UCSD-AML1 (cell line): ENCODE measurements at regions not wholly inside any gene's neighbourhood (a gene's known extent, or its start where the extent isn't known, plus 50 kb on each side); places are given as distances from the start of the nearest gene placed in this dataset.

Source experiments
- DNase-seq: peaks from one replicate; lab custom pipeline; 2025; ENCODE audit not compliant: unreplicated experiment; lab: John Stamatoyannopoulos, UW

DNA sequence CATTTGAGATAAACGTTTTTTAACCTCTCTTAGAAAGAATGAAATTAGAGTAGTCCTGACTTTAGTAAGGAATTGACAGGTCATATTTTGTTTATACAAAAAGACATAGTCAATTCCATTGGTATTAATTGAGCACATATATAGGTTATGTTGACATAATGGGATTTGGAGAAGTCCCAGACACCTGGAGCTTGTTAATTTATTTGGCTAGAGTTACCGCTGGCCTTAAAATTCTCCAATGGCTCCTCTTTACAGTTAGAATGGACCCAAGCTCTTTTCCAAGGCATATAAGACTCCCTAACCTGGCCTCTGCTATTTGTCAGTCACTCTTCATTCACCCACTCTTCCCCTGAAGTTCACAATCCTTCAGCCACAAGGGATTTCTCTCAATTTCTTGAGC, 221.3 kb downstream of the CBLN4 start:
- no peak for DNase-seq

DNA sequence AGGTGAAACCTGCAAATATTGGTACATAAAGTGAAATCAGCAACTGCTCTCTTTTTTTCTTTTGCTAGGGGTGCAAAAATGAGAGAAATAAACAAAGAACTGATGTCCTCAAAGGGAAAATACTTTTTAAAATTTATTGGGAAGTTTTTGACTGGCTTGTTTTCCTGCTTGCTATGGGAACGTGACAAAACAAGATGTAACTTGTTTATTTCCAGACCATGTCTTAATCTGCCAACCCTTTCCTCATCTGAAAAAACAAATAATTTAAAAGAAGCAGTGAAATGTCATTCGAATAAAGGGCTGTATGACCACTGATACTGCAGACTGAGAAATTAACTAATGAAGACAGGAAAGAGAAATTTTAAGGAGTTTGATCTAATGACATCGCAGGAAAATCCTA, 221.9 kb downstream of the CBLN4 start:
- no peak for DNase-seq

DNA sequence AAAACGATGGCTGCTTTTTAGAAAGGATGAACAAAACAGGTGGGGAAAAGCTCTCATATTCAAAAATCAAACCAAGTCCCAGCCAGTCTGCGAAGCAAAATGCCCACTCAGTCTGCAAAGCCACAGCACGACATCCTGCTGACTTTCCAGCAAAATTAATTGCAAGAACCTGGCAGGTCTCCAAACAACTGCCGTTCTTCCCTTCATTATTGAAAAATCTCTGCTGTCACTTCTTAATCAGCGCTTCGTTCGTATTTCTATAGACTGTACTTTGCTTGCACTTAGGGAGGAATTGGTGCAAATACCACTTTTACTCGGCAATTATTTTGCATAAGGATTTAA, 222.4 kb downstream of the CBLN4 start:
- DNase-seq, result no peak

DNA sequence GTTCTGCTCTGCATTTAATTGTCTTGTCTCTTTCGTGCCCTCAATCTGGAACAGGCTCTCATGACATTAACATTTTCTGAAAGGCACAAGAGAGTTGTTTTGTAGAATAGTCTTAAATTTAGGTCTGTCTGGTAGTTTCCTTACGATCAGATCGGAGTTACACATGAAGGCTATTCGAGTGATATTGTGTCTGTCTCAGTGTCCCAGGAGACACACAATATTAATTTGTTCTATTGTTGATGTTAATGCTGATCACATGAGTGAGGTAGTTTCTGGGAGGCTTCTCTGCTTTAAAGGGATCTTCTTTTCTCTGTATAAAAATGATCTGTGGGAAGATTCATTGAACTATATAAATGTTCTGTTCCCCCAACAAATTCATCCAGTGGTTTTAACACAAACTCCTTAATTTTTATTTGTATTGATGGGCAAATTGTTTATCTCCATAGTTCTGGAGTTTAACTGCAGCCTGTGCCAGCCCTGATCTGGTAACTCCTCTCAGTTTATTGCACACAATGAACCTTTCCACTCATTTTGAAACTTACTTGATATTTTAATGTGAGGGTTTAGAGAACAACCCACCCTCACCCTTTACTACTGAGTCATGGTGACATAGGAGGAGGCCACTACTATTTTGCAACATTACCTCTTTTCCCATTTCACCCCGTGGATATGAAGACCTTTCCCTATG, 223.0 kb downstream of the CBLN4 start:
- DNase-seq, result no peak

DNA sequence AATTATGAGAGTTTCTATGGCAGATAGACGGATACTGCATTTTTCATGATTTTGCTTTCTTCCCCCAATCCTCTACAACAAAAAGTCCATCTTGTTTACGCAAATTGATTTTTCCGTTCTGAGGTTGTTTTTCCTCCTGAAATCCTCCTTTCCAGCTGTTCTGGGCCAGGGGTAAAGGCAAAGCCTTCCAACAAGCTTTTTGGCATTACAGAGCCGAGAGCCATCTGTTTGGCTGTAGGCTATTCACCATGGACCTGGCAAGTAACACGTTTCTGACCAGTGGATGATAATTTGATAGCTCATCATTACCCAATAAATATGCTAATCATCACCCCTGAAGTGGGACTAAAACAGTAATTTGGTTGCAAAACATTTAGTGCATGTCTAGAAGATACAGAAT, 226.5 kb downstream of the CBLN4 start:
- DNase-seq, result no peak

DNA sequence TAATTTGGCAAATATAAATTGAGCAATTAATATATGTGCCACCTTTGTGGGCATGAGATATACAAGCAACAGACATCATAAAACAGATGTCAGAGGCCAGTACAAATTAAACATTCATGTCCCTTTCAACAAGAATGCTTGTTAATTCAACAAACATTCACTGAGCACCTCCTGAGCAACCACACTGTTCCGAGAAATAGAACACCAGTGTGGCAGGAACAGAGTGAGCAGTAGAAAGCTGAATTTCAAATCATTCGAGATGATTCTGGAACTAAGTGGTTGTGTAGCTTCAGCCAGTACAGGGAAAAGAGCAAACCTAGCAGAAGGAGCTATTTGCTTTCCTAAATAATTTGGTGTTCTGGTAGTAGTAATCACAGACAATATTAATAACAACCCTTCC, 227.7 kb downstream of the CBLN4 start:
- DNase-seq, result no peak

DNA sequence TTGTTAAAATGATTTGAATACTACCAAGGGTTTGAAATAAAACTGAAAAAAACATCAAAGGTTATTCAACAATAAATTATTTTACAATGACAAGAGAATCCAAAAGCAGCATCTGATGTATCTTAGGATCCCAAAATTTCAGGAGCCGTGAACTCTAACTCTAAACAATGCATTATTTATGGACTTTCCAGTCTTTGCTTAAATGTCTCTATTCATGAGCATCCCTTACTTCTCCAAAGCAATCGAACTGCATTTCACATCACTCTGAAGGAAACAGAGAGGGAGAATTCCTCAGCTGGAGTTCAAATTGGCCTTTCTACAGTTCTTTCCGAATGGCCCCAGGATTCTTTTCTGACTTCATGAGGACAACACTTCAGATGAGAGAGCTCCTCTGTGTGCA, 229.1 kb downstream of the CBLN4 start:
- no peak for DNase-seq

DNA sequence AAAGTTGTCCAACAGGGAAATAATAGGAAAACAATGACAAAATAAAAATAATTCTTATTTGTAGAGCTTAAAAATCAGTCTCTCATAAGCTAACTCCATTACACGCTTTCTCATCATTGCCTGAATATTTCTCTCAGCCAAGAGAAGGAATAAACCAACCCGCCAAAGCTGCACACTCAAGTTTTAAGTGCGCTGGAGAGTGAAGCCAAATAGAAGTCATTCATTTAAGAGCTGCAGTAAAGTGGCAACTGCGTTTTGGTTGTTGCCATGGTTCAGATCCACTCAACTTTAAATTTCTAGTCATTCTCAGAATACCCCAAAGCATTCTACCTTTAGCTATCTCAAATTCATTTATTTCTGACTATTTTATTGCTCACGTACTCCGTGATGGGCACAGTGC, 230.7 kb downstream of the CBLN4 start:
- DNase-seq, result no peak

DNA sequence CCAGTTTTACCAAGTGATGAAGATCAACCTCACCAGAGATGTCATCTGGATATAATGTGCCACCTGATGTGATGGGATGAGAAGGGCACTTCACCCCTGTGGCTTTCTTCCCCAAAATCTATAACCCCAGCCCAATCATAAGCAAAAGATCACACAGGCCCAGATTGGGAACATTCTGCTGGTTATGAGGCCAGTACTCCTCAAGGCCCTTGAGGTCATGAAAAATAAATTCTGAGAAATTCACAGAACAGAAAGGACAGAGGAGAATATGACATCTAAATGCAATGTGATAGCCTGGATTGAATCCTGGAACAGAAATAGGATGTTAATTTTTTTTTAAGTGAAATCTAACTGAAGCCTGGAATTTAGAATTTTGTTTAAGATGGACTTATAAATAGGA, 243.5 kb downstream of the CBLN4 start:
- DNase-seq, result no peak

DNA sequence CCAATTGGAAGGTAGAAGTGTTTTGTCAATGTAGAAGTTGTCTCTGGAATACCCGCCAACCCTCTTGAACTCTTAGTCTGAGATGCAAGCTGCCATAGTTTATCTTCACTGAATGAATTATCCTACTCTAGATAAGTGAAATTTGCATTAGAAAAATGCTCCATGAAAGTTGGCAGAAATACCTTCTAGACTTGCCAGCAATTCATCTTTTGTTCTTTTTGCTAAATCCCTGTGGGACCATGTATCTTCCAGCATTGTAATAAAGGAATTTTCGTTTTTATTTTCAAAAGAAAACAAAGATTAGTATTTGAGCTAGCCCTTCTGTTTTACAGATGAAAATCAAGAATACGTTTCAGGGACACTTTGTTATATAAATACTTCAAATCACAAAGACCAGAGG, 244.2 kb downstream of the CBLN4 start:
- DNase-seq, result no peak

DNA sequence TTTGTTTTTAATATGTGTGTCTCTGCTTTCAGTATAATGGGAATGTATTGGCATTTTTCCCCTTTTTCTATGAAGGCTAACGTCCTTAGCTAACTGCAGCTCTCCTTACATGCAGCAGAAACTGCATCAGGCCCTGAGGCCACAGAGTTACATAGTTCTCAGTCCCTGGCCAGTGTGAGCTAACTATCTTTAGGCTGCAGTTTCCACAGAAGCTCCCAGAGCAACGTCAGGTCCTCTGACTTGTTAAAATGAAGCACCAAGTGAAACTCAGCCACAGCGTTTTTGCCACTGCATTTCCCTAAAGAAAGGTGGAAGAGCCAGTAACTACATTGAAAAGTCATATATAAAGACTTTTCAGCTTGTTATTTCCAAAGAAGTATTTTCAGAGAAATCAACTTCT, 244.7 kb downstream of the CBLN4 start:
- no peak for DNase-seq

DNA sequence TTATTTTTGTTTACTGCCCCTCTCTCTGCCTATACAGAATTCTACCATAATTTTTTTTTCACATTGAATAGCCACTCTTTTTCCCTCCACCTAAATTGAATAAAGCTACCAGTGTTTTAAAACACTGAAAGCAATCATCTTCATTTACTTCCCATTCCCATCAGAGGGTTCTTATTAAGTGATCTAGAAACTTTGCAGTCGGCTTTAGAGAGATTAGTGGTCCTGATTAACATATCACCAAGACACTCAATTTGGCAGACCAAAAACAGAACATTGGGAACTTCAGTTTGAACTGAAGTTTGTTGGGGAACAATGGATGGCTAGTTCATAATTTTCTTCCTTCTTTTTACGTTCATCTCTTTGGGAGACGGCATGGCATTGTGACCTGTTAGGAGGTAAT, 249.5 kb downstream of the CBLN4 start:
- DNase-seq, result no peak

DNA sequence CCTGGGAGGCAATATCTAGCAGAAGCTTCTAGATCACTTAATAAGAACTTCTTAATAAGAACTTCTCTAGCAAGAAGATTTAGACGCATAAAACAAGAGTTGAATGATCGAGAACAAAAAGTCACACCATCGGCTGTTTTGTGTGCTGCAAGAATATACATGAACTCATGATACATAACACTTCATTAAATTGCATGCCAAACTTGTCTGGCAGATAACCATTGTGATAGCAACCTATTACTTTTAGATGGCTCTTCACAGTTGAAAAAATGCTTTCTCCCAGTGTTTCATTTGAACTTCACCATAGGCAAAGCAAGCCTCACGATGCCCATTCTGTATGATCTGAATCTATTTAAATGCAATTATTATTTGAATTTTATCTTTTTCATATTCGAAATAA, 249.9 kb downstream of the CBLN4 start:
- DNase-seq, result no peak

DNA sequence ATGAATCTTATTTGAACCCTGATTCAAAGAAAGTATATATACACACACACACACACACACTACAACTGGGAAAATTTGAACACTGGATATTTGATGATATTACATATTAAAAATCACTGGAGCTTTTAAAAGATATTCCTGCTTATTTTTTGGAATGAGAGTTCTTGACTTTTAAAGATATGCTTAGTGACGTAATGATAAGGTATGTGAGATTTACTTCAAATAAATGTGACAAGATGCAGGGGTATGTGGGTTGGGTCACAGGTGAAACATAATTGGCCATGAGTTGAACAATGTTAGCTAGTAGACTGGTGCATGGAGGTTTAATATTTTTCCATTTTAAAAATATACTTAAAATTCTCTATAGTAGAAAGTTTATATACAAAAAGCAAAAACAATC, 258.6 kb downstream of the CBLN4 start:
- DNase-seq, result no peak

DNA sequence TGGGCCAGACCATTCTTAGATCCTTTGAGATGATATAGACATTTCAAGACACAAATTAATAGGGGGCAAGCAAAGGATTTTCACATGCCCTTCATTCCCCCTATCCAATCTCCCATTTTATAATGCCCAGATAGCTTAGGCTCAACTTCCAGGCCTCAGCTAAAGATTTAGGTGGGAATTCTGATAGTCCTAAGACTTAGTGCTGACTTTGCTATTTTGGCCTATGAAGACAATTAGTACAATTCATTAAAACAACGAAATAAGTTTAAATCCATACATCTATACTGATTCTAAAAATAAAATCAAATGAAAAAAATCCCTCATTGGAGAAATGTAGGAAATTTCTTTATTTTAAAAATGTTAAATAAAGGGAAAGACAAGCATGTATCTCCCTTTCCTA, 259.5 kb downstream of the CBLN4 start:
- DNase-seq, result no peak

DNA sequence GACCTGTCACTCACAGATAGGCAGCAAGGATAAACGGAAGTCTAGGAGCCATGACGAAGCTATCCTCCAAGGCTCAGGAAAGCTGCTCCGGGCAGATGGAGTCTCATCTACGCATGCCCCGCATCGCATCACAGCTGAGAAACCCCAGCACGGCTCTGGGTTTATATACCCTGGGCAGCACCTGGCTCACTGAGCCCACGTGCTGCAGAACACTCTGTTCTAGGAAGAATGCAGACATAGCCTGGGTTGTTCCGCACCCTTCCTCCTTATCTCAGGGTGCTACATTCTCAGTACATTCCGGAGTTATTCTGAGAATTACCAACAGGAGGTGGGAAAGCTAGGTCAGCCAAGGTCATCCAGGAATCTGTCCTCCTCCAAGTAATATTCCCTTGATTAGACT, 260.4 kb downstream of the CBLN4 start:
- no peak for DNase-seq

DNA sequence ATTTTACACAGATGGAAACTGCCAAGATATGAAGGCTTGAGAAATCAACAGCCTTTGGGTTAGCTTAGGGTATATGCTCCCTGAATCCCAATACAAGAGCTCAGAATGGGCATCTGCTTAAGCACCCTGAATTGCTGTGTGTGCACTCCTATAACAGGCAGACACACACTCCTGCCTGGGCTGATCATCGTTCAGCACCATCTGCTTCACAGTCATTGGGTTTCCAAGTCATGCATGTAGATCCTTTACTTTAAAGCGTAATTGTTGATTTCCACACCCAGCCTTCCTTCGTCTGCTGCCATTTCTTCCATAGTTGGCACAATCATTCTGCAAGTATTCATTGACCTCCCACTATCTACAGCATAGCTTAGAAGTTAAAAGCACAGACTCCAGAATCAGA, 263.5 kb downstream of the CBLN4 start:
- no peak for DNase-seq

DNA sequence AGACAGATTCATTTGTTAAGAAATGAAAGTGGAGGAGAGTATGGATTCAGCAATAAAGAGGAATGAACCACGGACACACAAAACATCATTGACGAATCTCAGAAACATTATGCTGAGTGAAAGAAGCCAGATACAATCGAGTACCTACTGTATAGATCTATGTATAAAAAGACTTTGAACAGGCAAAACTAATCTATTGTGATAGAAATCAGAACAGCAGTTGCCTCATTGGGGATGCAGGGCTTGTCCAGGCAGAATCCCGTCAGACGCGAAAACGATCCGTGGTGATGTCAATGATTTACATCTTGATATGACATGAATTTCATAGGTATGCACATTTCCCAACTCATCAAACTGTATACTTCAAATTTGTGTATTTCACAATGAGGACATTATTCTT, 265.2 kb downstream of the CBLN4 start:
- DNase-seq, result no peak

DNA sequence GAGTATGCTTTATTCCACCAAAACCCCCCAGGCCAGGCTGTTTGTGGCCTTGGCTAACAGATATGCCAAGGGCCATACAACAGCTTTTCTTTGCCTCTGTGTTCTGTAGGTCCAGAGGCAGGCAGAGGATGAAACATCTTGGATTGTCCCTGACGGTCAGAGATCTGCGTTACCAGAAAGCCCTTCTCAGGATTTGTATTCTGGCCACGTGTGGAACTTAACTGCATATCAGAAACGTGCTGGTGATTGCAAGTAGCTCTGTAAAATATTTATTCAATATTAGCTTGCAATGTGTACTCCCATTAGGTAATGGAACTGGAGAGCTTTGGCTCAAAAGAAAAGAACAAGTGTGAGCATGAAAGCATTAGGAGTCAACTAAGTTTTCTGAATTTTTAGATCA, 275.0 kb downstream of the CBLN4 start:
- no peak for DNase-seq

DNA sequence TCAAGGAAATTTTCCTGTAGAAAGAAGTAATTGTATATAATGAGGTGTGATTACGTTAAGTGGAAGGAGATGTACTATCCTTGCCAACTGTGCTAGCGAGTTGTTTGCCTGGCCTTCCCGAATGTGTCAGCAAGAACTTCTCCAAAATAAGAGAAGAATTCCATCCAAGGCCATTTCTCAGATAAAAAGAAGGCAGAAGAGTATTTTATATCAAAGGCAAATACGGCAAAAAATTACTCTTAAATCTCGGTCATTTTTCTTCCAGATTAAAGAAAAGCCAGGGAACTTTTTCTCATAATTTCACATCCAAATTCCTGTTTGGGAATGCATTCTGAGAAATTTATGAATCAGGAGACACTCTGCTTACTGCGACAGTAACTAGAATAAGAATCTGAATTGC, 290.6 kb downstream of the CBLN4 start:
- DNase-seq, result no peak

DNA sequence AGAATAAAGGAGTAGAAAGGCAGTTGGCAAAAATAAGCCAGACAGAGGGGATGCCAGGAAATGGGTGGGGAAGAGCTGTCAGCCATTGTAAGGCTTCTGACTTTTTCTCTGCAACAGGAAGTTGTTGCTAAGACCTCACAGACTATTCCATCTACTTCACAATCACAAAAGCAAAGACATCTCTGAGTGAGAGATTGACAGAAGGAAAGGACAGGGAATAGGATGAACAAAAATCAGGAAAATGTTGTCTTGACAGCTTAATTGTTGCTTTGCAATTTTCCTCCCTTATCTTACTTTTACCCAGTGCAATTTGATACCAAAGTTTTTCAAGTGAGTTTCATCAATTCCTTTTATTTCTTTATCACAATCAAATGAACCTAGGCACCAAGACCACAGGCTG, 291.2 kb downstream of the CBLN4 start:
- DNase-seq, result no peak

DNA sequence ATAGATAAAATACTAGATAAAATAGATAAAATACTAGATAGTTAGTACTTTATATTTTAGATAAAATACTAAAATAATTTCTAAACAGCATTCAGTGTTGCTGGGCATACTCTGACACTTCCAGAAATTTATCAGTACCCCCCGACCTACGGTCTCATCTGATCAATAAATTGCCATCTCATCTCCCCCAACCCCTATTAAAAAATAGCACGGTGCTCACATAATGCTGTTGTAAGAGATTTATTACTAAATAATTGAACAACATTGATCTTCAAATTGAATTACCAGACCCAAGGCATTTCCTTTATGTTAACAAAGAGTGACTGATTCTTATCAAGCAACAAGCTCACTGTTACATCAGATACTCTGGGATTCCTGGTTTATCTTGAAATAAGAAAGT, 300.9 kb downstream of the CBLN4 start:
- DNase-seq, result no peak

DNA sequence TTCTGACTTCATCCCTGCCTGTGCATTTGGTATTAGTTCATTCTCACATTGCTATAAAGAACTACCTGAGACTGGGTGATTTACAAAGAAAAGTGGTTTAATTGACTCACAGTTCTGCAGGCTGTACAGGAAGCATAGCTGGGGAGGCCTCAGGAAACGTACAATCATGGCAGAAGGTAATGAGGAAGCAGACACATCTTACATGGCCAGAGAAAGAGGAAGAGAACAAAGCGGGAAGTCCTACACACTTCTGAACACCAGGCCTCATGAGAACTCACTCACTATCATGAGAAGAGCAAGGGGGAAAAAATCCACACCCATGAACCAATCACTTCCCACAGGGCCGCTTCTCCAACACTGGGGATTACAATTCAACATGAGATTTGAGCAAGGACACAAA, 303.9 kb downstream of the CBLN4 start:
- DNase-seq, result no peak

DNA sequence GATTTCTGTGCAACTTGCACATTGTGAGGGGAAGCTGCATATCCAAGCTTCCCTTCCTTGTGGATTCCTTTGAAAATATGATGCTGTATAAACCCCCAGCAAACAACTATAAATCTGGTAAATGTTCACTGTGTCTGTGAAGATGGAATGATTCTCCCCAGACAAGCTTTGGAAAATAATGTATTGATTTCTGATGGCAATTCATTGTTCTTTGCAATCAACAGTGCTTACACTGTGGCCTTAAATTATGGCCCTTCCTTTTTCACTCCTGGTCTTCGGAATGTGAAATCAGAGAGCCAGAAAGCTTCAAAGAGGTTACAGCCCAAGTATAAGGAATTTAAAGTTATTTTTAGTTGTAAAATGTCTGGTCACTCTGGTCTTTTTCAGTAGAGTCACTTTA, 308.8 kb downstream of the CBLN4 start:
- DNase-seq, result no peak
